ENCODE measurements at regions not wholly inside any gene's neighbourhood (a gene's known extent, or its start where the extent isn't known, plus 50 kb on each side); places are given as distances from the start of the nearest gene placed in this dataset.

GRCh38 chr13:26501641-26502040, 55.8 kb upstream of the WASF3 start:
- ChIA-PET CTCF (ENCODE audit: partially characterized antibody) (interaction anchor here (0.8 to 13.5 kb wide), 3 partner anchors 19 to 317 kb away, joined by 4 to 282 read pairs (median 4); no protein-coding TSS in a partner anchor), POLR2A (ENCODE audit: partially characterized antibody) (no interaction called here)
- H3K4me1 ChIP-seq (ENCODE audit: insufficient read depth, low read length): no peaks in the 10 kb centered on the region

GRCh38 chr13:26502826-26503225, 54.7 kb upstream of the WASF3 start:
- H3K4me3 ChIP-seq (ENCODE audit: low read length in 2 of 2): no peak overlapping the region
- CTCF ChIA-PET (ENCODE audit: partially characterized antibody): interaction anchor here (13.5 kb wide), 1 partner anchor 319 kb away, joined by 282 read pairs; no protein-coding TSS in a partner anchor
- intact Hi-C loops (cut with micrococcal nuclease): no loop called here
- Mint-ChIP-seq H3K4me1 (peaks cover 0 to 5% (median 2%) of the 10 kb centered on the region in 4 donors), H3K9me3 (peaks cover 0 to under 1% (median 0%) of the 10 kb centered on the region in 8 donors), H3K4me3 (peak overlapping the region in 2 of 8 donors; percentile 37 to 60), H3K27ac (no peak overlapping the region), H3K36me3 (no peaks in the 10 kb centered on the region), H3K27me3 (peaks cover 3 to 6% of the 10 kb centered on the region in 2 donors)
- no peaks in the 10 kb centered on the region for H3K36me3 ChIP-seq (ENCODE audit: insufficient read depth, low read length)
- no peak overlapping the region for H3K27ac ChIP-seq (ENCODE audit: low read depth, low read length)
- no peaks in the 10 kb centered on the region for H3K4me1 ChIP-seq (ENCODE audit: insufficient read depth, low read length)
- no peak for DNase-seq
- POLR2A ChIA-PET (ENCODE audit: partially characterized antibody): no interaction called here
- no peaks in the 10 kb centered on the region for H3K27me3 ChIP-seq (ENCODE audit: insufficient read depth, low read length)
- no peaks in the 10 kb centered on the region for H3K9me3 ChIP-seq (ENCODE audit: control insufficient read depth in 1 of 2, low read length in 2 of 2)

More at GRCh38 chr13:26501641-26502040, 55.8 kb upstream of the WASF3 start:
- Histone ChIP-seq H3K36me3 (ENCODE audit: insufficient read depth, low read length) (no peaks in the 10 kb centered on the region), H3K27me3 (ENCODE audit: insufficient read depth, low read length) (no peaks in the 10 kb centered on the region), H3K27ac (ENCODE audit: low read depth, low read length) (no peak overlapping the region), H3K4me3 (ENCODE audit: low read length in 2 of 2) (no peak overlapping the region), H3K9me3 (ENCODE audit: control insufficient read depth in 1 of 2, low read length in 2 of 2) (no peaks in the 10 kb centered on the region)
- H3K4me3 Mint-ChIP-seq: no peak overlapping the region
- peaks cover 3 to 5% of the 10 kb centered on the region in 2 donors for H3K27me3 Mint-ChIP-seq
- no peak overlapping the region for H3K27ac Mint-ChIP-seq
- intact Hi-C loops (cut with micrococcal nuclease): no loop called here
- no peaks in the 10 kb centered on the region for H3K9me3 Mint-ChIP-seq
- H3K4me1 Mint-ChIP-seq: peaks cover 0 to 5% (median 2%) of the 10 kb centered on the region in 4 donors
- DNase-seq: no peak
- H3K36me3 Mint-ChIP-seq: no peaks in the 10 kb centered on the region

- Histone ChIP-seq H3K9me3 (ENCODE audit: control insufficient read depth in 1 of 2, low read length in 2 of 2) (no peaks in the 10 kb centered on the region), H3K27ac (ENCODE audit: low read depth, low read length) (no peak overlapping the region), H3K27me3 (ENCODE audit: insufficient read depth, low read length) (no peaks in the 10 kb centered on the region), H3K4me3 (ENCODE audit: low read length in 2 of 2) (no peak overlapping the region), H3K4me1 (ENCODE audit: insufficient read depth, low read length) (no peaks in the 10 kb centered on the region), H3K36me3 (ENCODE audit: insufficient read depth, low read length) (no peaks in the 10 kb centered on the region)
- H3K4me1 Mint-ChIP-seq: peaks cover 0 to 5% (median 2%) of the 10 kb centered on the region in 4 donors
- no peak for DNase-seq
- peaks cover 4 to 6% of the 10 kb centered on the region in 2 donors for H3K27me3 Mint-ChIP-seq
- no peaks in the 10 kb centered on the region for H3K36me3 Mint-ChIP-seq
- no peak overlapping the region for H3K27ac Mint-ChIP-seq
- H3K4me3 Mint-ChIP-seq: no peak overlapping the region
- ChIA-PET CTCF (ENCODE audit: partially characterized antibody) (interaction anchor here (0.7 to 13.5 kb wide), 2 partner anchors 22 to 320 kb away, joined by 3 to 282 read pairs; no protein-coding TSS in a partner anchor), POLR2A (ENCODE audit: partially characterized antibody) (no interaction called here)
- intact Hi-C loops (cut with micrococcal nuclease): no loop called here
- peaks cover 0 to 8% (median 6%) of the 10 kb centered on the region in 8 donors for H3K9me3 Mint-ChIP-seq
Observed at GRCh38 chr13:26503826-26504594, 53.5 kb upstream of the WASF3 start.

All from CD4-positive, alpha-beta memory T cell (primary cell).